ENCODE measurements at regions not wholly inside any gene's neighbourhood (a gene's known extent, or its start where the extent isn't known, plus 50 kb on each side); places are given as distances from the start of the nearest gene placed in this dataset.

DNA sequence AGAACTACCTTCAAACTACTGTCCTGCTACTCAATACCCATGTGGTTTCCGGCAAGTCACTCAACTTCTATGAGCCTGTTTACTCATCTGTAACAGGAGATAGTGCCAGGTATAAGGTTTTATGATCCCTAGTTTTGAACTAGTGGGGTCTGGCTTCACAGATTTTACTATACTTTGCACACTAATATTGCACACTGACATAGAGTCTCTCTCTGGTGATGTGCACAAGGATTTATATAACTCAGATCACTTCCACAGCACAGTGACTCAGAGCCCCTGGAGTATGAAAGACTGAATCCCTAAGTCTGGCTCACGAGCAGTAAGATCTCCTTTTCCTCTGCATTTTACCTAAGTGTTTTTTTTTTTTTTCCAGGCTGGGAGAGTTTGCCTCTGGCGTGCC, 69.7 kb upstream of the SLC38A2 start:
- Histone ChIP-seq H3K27ac (ENCODE audit: insufficient read depth, low read length) (peak overlapping the region; percentile 78; the same call in 1 of the 2 replicates), H3K18ac (ENCODE audit: low read depth, low read length) (peak overlapping the region; percentile 85), H3K79me1 (ENCODE audit: low read depth in 1 of 2, low read length in 2 of 2) (peaks cover 0 to 14% of the 10 kb centered on the region in 2 experiments; a peak in 2 of 4 replicates), H3K27me3 (ENCODE audit: control insufficient read depth, insufficient read depth, low read length) (no peaks in the 10 kb centered on the region), H3K36me3 (ENCODE audit: control insufficient read depth, insufficient read depth, low read length) (no peaks in the 10 kb centered on the region), H3K9me3 (ENCODE audit: control insufficient read depth, insufficient read depth, low read length) (no peaks in the 10 kb centered on the region), H2BK120ac (ENCODE audit: low read depth, low read length) (peak overlapping the region; percentile 90), H3K4me3 (ENCODE audit: insufficient read depth, low read depth, low read length) (no peak overlapping the region), H3K9me1 (ENCODE audit: insufficient read depth, low read length) (peaks cover 9% of the 10 kb centered on the region), H3K14ac (replicated peaks; ENCODE audit: low read depth, low read length) (peak overlapping the region; percentile 94; the same call in 1 of the 2 replicates), H3K56ac (ENCODE audit: extremely low read depth, insufficient read depth, low read length) (0 out of 2 replicates have a peak overlapping the region, but pooled peaks have one; percentile 51), H3K23ac (ENCODE audit: low read depth, low read length) (no peak overlapping the region; the same call in 1 of the 2 replicates), H2AK9ac (replicated peaks; ENCODE audit: low read depth, low read length, poor library complexity) (no peak overlapping the region), H2AFZ (replicated peaks; ENCODE audit: low read length, poor library complexity) (peak overlapping the region; percentile 80), H4K8ac (ENCODE audit: low read depth in 2 of 2, low read length in 2 of 2) (peak overlapping the region; percentile 51 to 86; a peak in 3 of 4 replicates), H3K4ac (ENCODE audit: low read depth, low read length) (peak overlapping the region; percentile 87), H3K4me2 (ENCODE audit: low read depth, low read length) (peak overlapping the region; percentile 57), H4K91ac (ENCODE audit: insufficient read depth, low read depth, low read length) (peak overlapping the region; percentile 56), H2BK5ac (ENCODE audit: low read depth, low read length, poor library complexity, severe bottlenecking) (peak overlapping the region; percentile 78), H2AK5ac (ENCODE audit: low read depth, low read length) (no peak overlapping the region), H3K9ac (ENCODE audit: low read depth, low read length) (peak overlapping the region; percentile 72), H4K5ac (ENCODE audit: low read depth, low read length) (peak overlapping the region; percentile 43), H2BK20ac (ENCODE audit: low read depth, low read length) (peak overlapping the region; percentile 89), H2BK15ac (ENCODE audit: low read depth, low read length) (peak overlapping the region; percentile 90; the same call in 2 of the 3 replicates), H4K20me1 (ENCODE audit: insufficient read depth, low read length) (no peaks in the 10 kb centered on the region), H3K4me1 (ENCODE audit: control insufficient read depth, insufficient read depth, low read length) (peaks cover 13% of the 10 kb centered on the region)
- POLR2A ChIA-PET (ENCODE audit: unreplicated experiment) = no interaction called here
- TF ChIP-seq CHD1 (IDR thresholded peaks at IDR 0.05; ENCODE audit: low read depth, low read length) (no peak), MXI1 (IDR thresholded peaks at IDR 0.05; ENCODE audit: borderline replicate concordance, low read depth, low read length) (no peak), CEBPB (IDR thresholded peaks at IDR 0.05; ENCODE audit: low read depth, low read length) (no peak), RCOR1 (IDR thresholded peaks at IDR 0.05; ENCODE audit: insufficient replicate concordance, low read length) (no peak), CTCF (conservative IDR thresholded peaks at IDR 0.05; ENCODE audit: low read depth, low read length) (no peak), POLR2A (IDR thresholded peaks at IDR 0.05; ENCODE audit: low read depth, low read length) (no peak), MAFK (IDR thresholded peaks at IDR 0.05; ENCODE audit: low read depth, low read length) (no peak), MAZ (IDR thresholded peaks at IDR 0.05; ENCODE audit: borderline replicate concordance, low read depth, low read length) (no peak), RFX5 (IDR thresholded peaks at IDR 0.05; ENCODE audit: low read depth, low read length) (no peak), ELK1 (IDR thresholded peaks at IDR 0.05; ENCODE audit: borderline replicate concordance, low read depth, low read length) (no peak), NFE2L2 (IDR thresholded peaks at IDR 0.05; ENCODE audit: low read depth, low read length) (no peak), RAD21 (IDR thresholded peaks at IDR 0.05; ENCODE audit: low read length) (no peak), BHLHE40 (IDR thresholded peaks at IDR 0.05; ENCODE audit: low read depth, low read length) (no peak), SMC3 (IDR thresholded peaks at IDR 0.05; ENCODE audit: low read depth, low read length) (no peak), FOS (IDR thresholded peaks at IDR 0.05; ENCODE audit: low read depth, low read length) (no peak)
- TF ChIP-seq, protein P1, sequence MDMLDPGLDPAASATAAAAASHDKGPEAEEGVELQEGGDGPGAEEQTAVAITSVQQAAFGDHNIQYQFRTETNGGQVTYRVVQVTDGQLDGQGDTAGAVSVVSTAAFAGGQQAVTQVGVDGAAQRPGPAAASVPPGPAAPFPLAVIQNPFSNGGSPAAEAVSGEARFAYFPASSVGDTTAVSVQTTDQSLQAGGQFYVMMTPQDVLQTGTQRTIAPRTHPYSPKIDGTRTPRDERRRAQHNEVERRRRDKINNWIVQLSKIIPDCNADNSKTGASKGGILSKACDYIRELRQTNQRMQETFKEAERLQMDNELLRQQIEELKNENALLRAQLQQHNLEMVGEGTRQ (IDR thresholded peaks at IDR 0.05; ENCODE audit: low read depth, low read length) = no peak
- CTCF ChIA-PET = interaction anchor here (0.7 kb wide), 1 partner anchor 9 kb away, joined by 4 read pairs; no protein-coding TSS in a partner anchor
- dilution Hi-C loops (cut with HindIII; ENCODE audit: low sequenced_read_pairs, unreplicated experiment) (no loop called here), intact Hi-C loops (cut with micrococcal nuclease) (no loop called here), in situ Hi-C loops (cut with MboI; ENCODE audit: low sequenced_read_pairs) (no loop called here)
- peak; percentile 89 for ATAC-seq (ENCODE audit: low read depth)
- no CpG with 5 or more reads among the region's 3 CpGs for WGBS, 2 experiments (ENCODE audit: extremely low coverage in 2 of 2, insufficient read length in 1 of 2)
- peak; percentile 82 for DNase-seq
- no TSS peak for BruUV-seq (replicated peaks)

All from IMR-90 (cell line).